Left ventricle myocardium inferior (tissue), 1 donor: ENCODE measurements at regions not wholly inside any gene's neighbourhood (a gene's known extent, or its start where the extent isn't known, plus 50 kb on each side); places are given as distances from the start of the nearest gene placed in this dataset.

ENCODE experiments used
- DNase-seq: peaks from one replicate; pipeline ENCODE4 v3.0.0-alpha.2; 2020
- H3K27ac ChIP-seq: fragments of 200-600 bp; replicated peaks from 2 replicates; pipeline ENCODE4 v1.8.0; 2021
- H3K27me3 ChIP-seq: fragments of 200-600 bp; 2 replicates; pipeline ENCODE4 v1.8.0; 2021; ENCODE audit warnings: low read depth
- H3K36me3 ChIP-seq: fragments of 200-600 bp; 2 replicates; pipeline ENCODE4 v1.8.0; 2021
- H3K4me1 ChIP-seq: fragments of 200-600 bp; 2 replicates; pipeline ENCODE4 v1.8.0; 2021
- H3K4me3 ChIP-seq: fragments of 200-600 bp; 2 replicates; pipeline ENCODE4 v1.8.0; 2021; ENCODE audit warnings: mild to moderate bottlenecking, moderate library complexity
- H3K9me3 ChIP-seq: fragments of 200-600 bp; replicated peaks from 2 replicates; pipeline ENCODE4 v1.8.0; 2021
- intact Hi-C: fragments of 100-400 bp; cut with micrococcal nuclease; formaldehyde crosslinking; loops from one replicate; pipeline ENCODE4 v1.11.0; 2022
- TF ChIP-seq, protein P1 (sequence below): fragments of 200-600 bp; IDR thresholded peaks from 2 replicates; pipeline ENCODE4 v1.8.0; 2021; ENCODE audit warnings: antibody characterized with exemption, mild to moderate bottlenecking, borderline replicate concordance
- donor health status: DM: no; HTN: yes; CAD: no; lungs with severe emphysema.

DNA sequence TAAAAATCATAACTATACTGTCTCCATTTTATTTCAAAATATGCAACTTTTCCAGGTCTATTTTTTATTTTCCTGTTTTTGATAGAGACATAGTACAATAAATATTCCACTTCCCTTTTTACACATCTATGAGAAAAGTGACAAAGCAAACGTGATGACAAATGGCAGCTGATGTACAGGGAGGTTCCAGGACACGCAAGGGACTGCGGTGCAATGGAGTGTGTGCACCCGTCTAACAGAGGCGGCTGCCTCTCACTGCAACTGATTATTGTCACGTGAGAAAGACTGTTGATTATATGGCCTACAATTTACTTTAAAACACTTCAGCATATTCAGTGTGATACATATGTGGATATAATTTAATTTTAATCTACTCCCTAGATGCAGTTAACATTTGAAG is 142.6 kb downstream of the LRRC30 start:
- TF ChIP-seq, protein P1, sequence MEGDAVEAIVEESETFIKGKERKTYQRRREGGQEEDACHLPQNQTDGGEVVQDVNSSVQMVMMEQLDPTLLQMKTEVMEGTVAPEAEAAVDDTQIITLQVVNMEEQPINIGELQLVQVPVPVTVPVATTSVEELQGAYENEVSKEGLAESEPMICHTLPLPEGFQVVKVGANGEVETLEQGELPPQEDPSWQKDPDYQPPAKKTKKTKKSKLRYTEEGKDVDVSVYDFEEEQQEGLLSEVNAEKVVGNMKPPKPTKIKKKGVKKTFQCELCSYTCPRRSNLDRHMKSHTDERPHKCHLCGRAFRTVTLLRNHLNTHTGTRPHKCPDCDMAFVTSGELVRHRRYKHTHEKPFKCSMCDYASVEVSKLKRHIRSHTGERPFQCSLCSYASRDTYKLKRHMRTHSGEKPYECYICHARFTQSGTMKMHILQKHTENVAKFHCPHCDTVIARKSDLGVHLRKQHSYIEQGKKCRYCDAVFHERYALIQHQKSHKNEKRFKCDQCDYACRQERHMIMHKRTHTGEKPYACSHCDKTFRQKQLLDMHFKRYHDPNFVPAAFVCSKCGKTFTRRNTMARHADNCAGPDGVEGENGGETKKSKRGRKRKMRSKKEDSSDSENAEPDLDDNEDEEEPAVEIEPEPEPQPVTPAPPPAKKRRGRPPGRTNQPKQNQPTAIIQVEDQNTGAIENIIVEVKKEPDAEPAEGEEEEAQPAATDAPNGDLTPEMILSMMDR, result no peak

DNA sequence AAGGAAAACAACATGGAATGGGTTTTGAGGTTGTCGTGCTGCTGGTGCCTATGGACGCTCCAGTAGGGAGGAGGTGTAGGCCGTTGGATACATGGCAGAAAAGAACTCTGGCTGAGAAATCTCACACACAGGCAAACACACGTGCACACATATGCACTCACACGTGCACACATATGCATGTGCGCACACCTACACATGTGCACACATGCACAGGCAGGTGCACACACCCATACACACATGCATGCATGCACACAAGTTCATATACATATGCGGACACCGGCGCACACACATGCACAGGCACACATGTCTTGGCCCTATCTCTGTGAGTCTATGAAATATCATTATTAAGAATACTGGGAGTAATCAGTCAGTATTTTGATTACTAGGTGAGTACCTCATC is 150.4 kb downstream of the LRRC30 start:
- Histone ChIP-seq H3K36me3 (peaks cover 3% of the 10 kb centered on the region), H3K9me3 (peaks cover 15% of the 10 kb centered on the region), H3K4me1 (peaks cover 19% of the 10 kb centered on the region), H3K27ac (no peak overlapping the region), H3K27me3 (peaks cover 7% of the 10 kb centered on the region), H3K4me3 (no peak overlapping the region)
- DNase-seq, result no peak
- TF ChIP-seq, protein P1, result no peak
- intact Hi-C loops, result no loop called here

More for the DNA sequence above, 142.6 kb downstream of the LRRC30 start:
- peaks cover 45% of the 10 kb centered on the region for H3K4me1 ChIP-seq
- H3K9me3 ChIP-seq, result peaks cover 15% of the 10 kb centered on the region
- intact Hi-C loops, result loop anchor here (10.0 kb wide), 1 partner anchor 99 kb away; no protein-coding TSS in a partner anchor
- peak overlapping the region; percentile 92 for H3K27ac ChIP-seq
- H3K4me3 ChIP-seq, result no peak overlapping the region
- H3K27me3 ChIP-seq, result no peaks in the 10 kb centered on the region
- peaks cover 3% of the 10 kb centered on the region for H3K36me3 ChIP-seq
- no peak for DNase-seq

DNA sequence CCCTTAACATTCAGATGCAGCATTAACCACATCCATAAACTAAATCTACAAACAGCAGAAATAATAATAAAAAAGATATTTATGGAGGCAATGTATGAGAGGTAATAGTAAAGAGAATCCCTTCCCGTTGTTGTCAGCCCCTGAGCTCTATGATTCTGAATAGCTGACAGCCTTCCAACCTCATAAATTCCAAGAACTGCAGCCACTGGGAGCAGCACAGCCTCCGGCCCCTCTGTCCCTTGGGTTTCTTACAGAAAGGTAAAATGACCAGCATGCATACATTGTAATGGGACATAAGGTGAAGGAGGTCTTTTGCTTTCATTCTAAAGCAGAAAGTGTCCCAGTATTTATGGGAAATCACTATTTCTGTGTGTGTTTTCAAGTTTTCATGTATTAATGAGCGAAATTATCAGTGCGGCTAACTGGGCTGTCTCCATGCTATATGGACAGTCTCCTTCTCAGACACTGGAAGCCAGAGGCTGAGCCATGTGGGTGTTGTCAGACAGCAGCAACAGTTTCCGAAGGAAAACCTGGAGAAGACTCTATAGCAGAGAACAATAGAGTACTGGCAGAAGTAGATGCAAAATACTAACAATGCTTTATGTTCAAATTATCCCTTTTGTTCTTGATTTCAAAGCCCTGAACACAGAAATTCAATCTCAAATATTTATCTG is 151.6 kb downstream of the LRRC30 start:
- peaks cover 7% of the 10 kb centered on the region for H3K27me3 ChIP-seq
- H3K4me3 ChIP-seq, result no peak overlapping the region
- H3K4me1 ChIP-seq, result peaks cover 19% of the 10 kb centered on the region
- H3K27ac ChIP-seq, result peak overlapping the region; percentile 61
- H3K36me3 ChIP-seq, result no peaks in the 10 kb centered on the region
- intact Hi-C loops, result no loop called here
- TF ChIP-seq, protein P1, result no peak
- peaks cover 4% of the 10 kb centered on the region for H3K9me3 ChIP-seq
- DNase-seq, result no peak

DNA sequence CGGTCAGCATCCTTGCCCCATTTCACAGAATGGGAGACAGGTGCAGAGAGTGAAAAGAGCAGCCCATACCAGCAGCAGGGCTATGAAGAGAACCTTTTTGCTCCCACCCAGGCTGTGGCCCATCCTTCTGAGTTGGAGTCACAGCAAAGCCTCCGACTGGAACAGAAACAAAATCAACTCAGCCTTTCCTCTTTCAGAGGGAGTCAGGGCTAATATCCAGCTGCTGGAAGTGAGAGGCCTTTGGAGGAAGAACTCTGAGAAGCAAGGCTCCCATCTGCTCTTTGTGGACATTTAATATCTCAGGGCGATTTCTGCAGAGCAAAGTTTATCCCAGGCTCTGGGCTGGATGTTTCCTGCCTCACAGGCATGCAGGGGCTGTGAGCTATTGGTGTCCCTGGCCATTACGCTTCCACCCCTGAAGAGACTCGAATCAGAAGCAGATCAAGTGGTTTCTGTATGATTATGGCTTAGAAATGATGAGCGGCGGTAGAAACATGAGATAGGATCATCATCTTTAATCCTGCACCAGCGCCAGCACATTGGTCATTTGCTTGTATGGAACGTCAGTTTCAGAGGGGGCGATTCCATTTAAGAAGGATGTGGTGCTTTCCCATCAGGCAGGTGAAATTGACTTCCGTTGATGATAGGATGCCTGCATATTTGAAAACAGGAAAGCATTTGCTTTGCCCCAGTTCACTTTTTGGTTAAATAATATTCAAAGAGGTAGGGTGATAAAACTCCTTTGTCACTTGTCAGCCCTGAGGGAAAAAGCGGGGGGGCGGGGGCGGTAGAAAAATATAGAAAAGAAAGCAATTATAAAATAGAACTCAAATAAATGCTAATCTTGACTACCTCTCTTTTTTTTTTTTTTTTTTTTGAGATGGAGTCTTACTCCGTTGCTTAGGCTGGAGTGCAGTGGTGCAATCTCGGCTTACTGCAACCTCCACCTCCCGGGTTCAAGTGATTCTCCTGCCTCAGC is 152.4 kb downstream of the LRRC30 start:
- intact Hi-C loops, result no loop called here
- H3K27ac ChIP-seq, result peak overlapping the region; percentile 61
- H3K9me3 ChIP-seq, result no peaks in the 10 kb centered on the region
- H3K27me3 ChIP-seq, result peaks cover 7% of the 10 kb centered on the region
- DNase-seq, result no peak
- peaks cover 19% of the 10 kb centered on the region for H3K4me1 ChIP-seq
- TF ChIP-seq, protein P1, result no peak
- no peaks in the 10 kb centered on the region for H3K36me3 ChIP-seq
- no peak overlapping the region for H3K4me3 ChIP-seq

DNA sequence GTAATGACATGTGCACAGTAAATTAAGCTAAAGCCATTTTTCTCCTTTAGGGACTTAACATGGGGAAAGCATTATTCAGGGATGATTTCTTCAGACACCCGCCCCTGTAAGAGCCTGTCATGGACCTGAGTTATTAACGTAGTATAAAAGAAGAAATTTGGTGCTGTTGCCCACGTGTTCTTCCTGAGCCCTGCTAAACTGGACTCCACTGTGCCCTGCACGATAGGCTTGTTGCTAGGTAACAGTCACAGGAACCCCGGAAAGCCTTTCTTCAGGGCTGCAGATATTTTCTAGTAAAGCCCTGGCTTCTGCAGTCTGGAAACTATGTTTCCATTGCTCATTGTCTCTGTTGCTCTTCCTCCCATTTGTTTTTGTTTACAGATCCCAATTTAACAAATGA is 157.9 kb downstream of the LRRC30 start:
- TF ChIP-seq, protein P1, result no peak
- Histone ChIP-seq H3K27me3 (peaks cover 7% of the 10 kb centered on the region), H3K36me3 (no peaks in the 10 kb centered on the region), H3K4me3 (no peak overlapping the region), H3K9me3 (no peaks in the 10 kb centered on the region), H3K4me1 (no peaks in the 10 kb centered on the region), H3K27ac (no peak overlapping the region)
- DNase-seq, result no peak
- intact Hi-C loops, result no loop called here
